ENCODE measurements at regions not wholly inside any gene's neighbourhood (a gene's known extent, or its start where the extent isn't known, plus 50 kb on each side); places are given as distances from the start of the nearest gene placed in this dataset.

GRCh38 chr4:154911097-154911496, 130.0 kb downstream of the RBM46 start:
- no TSS peak for BruUV-seq (replicated peaks)
- H3K9ac ChIP-seq (ENCODE audit: insufficient read depth in 1 of 2, low read depth in 2 of 2, low read length in 2 of 2), result no peak overlapping the region
- FAIRE-seq (no peak), DNase-seq (ENCODE audit: extremely low read depth in 1 of 4, low spot score in 3 of 4) (no peak), ATAC-seq (no peak)
- no peaks in the 10 kb centered on the region for H3K9me3 ChIP-seq (replicated peaks; ENCODE audit: control insufficient read depth, insufficient read depth, low read depth, low read length)
- no peaks in the 10 kb centered on the region for H3K36me3 ChIP-seq (ENCODE audit: control insufficient read depth, insufficient read depth, low read length)
- H2AFZ ChIP-seq (ENCODE audit: low read depth, low read length), result no peak overlapping the region
- intact Hi-C loops (cut with micrococcal nuclease) (no loop called here), in situ Hi-C loops (cut with MboI) (no loop called here)
- H3K27ac ChIP-seq (ENCODE audit: extremely low read depth, low read depth, low read length), result no peak overlapping the region
- no peaks in the 10 kb centered on the region for H3K27me3 ChIP-seq (ENCODE audit: control insufficient read depth in 2 of 2, insufficient read depth in 2 of 2, low read length in 2 of 2)
- H3K4me1 ChIP-seq (replicated peaks in 1 of 2; ENCODE audit: control insufficient read depth in 2 of 2, insufficient read depth in 2 of 2, low read length in 2 of 2), result no peaks in the 10 kb centered on the region
- ChIA-PET CTCF (ENCODE audit: low intra/inter-chr PET ratio) (interaction anchor here (1.8 kb wide), 1 partner anchor 104 kb away, joined by 9 read pairs; no protein-coding TSS in a partner anchor), POLR2A (no interaction called here)
- no peaks in the 10 kb centered on the region for H3K9me1 ChIP-seq (ENCODE audit: control insufficient read depth, insufficient read depth, low read length)
- 0% methylated on average over 1 of the region's 1 CpG for WGBS (ENCODE audit: insufficient coverage, low coverage, missing lambda C conversion rate)
- no peak overlapping the region for H3K4me3 ChIP-seq
- TF ChIP-seq CTCF (IDR thresholded peaks at IDR 0.05 in 2 of 3, conservative IDR thresholded peaks at IDR 0.05 in 1 of 3; ENCODE audit: insufficient read depth in 2 of 3, low read depth in 1 of 3, low read length in 3 of 3), result peak in 1 of 3 experiments; percentile 13; a peak in 1 of 6 replicates
- TF ChIP-seq ZNF239 (CRISPR knock-in tag; IDR thresholded peaks at IDR 0.05), result no peak
- no peaks in the 10 kb centered on the region for H3K79me2 ChIP-seq (ENCODE audit: control insufficient read depth, insufficient read depth, low read length)
- H3K4me2 ChIP-seq (ENCODE audit: insufficient read depth, low read length), result no peak overlapping the region
- H4K20me1 ChIP-seq (replicated peaks; ENCODE audit: control insufficient read depth, insufficient read depth, low read length), result no peaks in the 10 kb centered on the region

- Histone ChIP-seq H3K4me3 (no peak overlapping the region), H3K4me2 (ENCODE audit: insufficient read depth, low read length) (no peak overlapping the region), H3K9me3 (replicated peaks; ENCODE audit: control insufficient read depth, insufficient read depth, low read depth, low read length) (no peaks in the 10 kb centered on the region), H3K27ac (ENCODE audit: extremely low read depth, low read depth, low read length) (no peak overlapping the region), H3K9ac (ENCODE audit: insufficient read depth in 1 of 2, low read depth in 2 of 2, low read length in 2 of 2) (no peak overlapping the region), H4K20me1 (replicated peaks; ENCODE audit: control insufficient read depth, insufficient read depth, low read length) (no peaks in the 10 kb centered on the region), H3K36me3 (ENCODE audit: control insufficient read depth, insufficient read depth, low read length) (no peaks in the 10 kb centered on the region), H2AFZ (ENCODE audit: low read depth, low read length) (no peak overlapping the region), H3K9me1 (ENCODE audit: control insufficient read depth, insufficient read depth, low read length) (no peaks in the 10 kb centered on the region), H3K27me3 (ENCODE audit: control insufficient read depth in 2 of 2, insufficient read depth in 2 of 2, low read length in 2 of 2) (no peaks in the 10 kb centered on the region), H3K4me1 (replicated peaks in 1 of 2; ENCODE audit: control insufficient read depth in 2 of 2, insufficient read depth in 2 of 2, low read length in 2 of 2) (no peaks in the 10 kb centered on the region), H3K79me2 (ENCODE audit: control insufficient read depth, insufficient read depth, low read length) (no peaks in the 10 kb centered on the region)
- ATAC-seq (no peak), FAIRE-seq (no peak), DNase-seq (ENCODE audit: extremely low read depth in 1 of 4, low spot score in 3 of 4) (no peak)
- 2% methylated on average over 3 of the region's 3 CpGs for WGBS (ENCODE audit: insufficient coverage, low coverage, missing lambda C conversion rate)
- no TSS peak for BruUV-seq (replicated peaks)
- POLR2A ChIA-PET, result no interaction called here
- CTCF ChIA-PET (ENCODE audit: low intra/inter-chr PET ratio), result interaction anchor here (1.8 kb wide), 1 partner anchor 105 kb away, joined by 9 read pairs; no protein-coding TSS in a partner anchor
- in situ Hi-C loops (cut with MboI), result no loop called here
- intact Hi-C loops (cut with micrococcal nuclease), result no loop called here
- no peak for TF ChIP-seq SIRT6 (IDR thresholded peaks at IDR 0.05; ENCODE audit: low read depth, low read length)
Observed at GRCh38 chr4:154911608-154912098, 130.6 kb downstream of the RBM46 start.

Measured in K562 (cell line).